ENCODE measurements at regions not wholly inside any gene's neighbourhood (a gene's known extent, or its start where the extent isn't known, plus 50 kb on each side); places are given as distances from the start of the nearest gene placed in this dataset.

DNA sequence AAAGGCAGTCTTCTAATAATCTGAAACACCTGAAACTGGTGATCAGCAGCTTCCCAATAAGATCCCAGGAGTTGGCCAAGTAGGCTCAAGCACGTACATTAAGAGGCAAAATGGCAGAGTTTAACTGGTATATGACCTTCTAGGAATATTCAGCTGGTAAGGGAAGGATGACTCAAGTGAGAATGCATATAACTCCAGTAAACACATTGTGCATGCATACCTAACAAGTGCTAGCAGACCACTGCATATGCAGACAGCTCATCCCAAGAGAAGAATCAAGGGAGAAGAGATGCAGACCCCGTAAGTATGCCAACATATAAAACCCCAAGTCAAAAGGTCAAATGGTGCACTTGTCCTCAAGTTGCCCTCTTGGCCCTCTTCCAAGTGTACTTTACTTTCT, 73.0 kb upstream of the ZRANB2 start:
- intact Hi-C loops (cut with DNase I; ENCODE audit: low total_unique reads) = no loop called here
- peaks cover 0 to 6% (median 0%) of the 10 kb centered on the region in 3 donors for H3K9me3 ChIP-seq
- DNase-seq = no peak
- H3K27ac ChIP-seq = no peak overlapping the region
- no peak overlapping the region for H3K4me3 ChIP-seq
- no peaks in the 10 kb centered on the region for H3K27me3 ChIP-seq
- TF ChIP-seq CTCF (IDR thresholded peaks at IDR 0.05) = no peak
- H3K36me3 ChIP-seq = no peaks in the 10 kb centered on the region
- no peaks in the 10 kb centered on the region for H3K4me1 ChIP-seq

GRCh38 chr1:71147637-71148360, 67.0 kb upstream of the ZRANB2 start:
- H3K27ac ChIP-seq = no peak overlapping the region
- TF ChIP-seq CTCF (IDR thresholded peaks at IDR 0.05) = no peak
- no peak overlapping the region for H3K4me3 ChIP-seq
- no peak for DNase-seq
- intact Hi-C loops (cut with DNase I; ENCODE audit: low total_unique reads) = no loop called here
- no peaks in the 10 kb centered on the region for H3K36me3 ChIP-seq
- peaks cover 0 to 6% (median 0%) of the 10 kb centered on the region in 3 donors for H3K9me3 ChIP-seq
- H3K27me3 ChIP-seq = no peaks in the 10 kb centered on the region
- no peaks in the 10 kb centered on the region for H3K4me1 ChIP-seq

- Histone ChIP-seq H3K9me3 (peaks cover 6 to 19% (median 14%) of the 10 kb centered on the region in 3 donors), H3K4me3 (no peak overlapping the region), H3K36me3 (no peaks in the 10 kb centered on the region), H3K27me3 (no peaks in the 10 kb centered on the region), H3K27ac (no peak overlapping the region), H3K4me1 (no peaks in the 10 kb centered on the region)
- no peak for TF ChIP-seq CTCF (IDR thresholded peaks at IDR 0.05)
- no peak for DNase-seq
- intact Hi-C loops (cut with DNase I; ENCODE audit: low total_unique reads) = no loop called here
Measured at GRCh38 chr1:71135571-71135970, 54.7 kb upstream of the ZRANB2 start.
